Panc1 (cell line): ENCODE measurements at regions not wholly inside any gene's neighbourhood (a gene's known extent, or its start where the extent isn't known, plus 50 kb on each side); places are given as distances from the start of the nearest gene placed in this dataset.

Experiments
- ATAC-seq: fragments of 200-7000 bp; cut with Tn5 transposase; 2 replicates; pipeline ENCODE4 v1.9.1; 2020; ENCODE audit warnings: mild to moderate bottlenecking, moderate library complexity
- BruUV-seq: library from RNA; stranded (reverse); fragments of 400-500 nt; replicated peaks from 2 replicates; lab custom pipeline; 2021; lab: Mats Ljungman, UMichigan
- CTCF ChIA-PET: fragments of 300-600 bp; sonication (Branson Sonifier 250); formaldehyde crosslinking; loops from one replicate; lab custom pipeline; 2022; ENCODE audit warnings: antibody characterized with exemption; lab: Charles Lee
- POLR2A ChIA-PET: fragments of 300-600 bp; sonication (Branson Sonifier 250); formaldehyde crosslinking; loops from one replicate; lab custom pipeline; 2022; ENCODE audit warnings: antibody characterized with exemption; lab: Charles Lee
- DNase-seq: peaks from one replicate; pipeline ENCODE4 v3.0.0-alpha.2; 2010; ENCODE audit warnings: low read depth, low spot score
- H3K27ac ChIP-seq: 2 replicates; pipeline ENCODE4 v1.5.1; 2011; ENCODE audit warnings: mild to moderate bottlenecking, low read length, inconsistent platforms
- H3K27me3 ChIP-seq: fragments of 200-500 bp; sonication (Bioruptor generic); 2 replicates; pipeline ENCODE4 v1.6.0; 2014; ENCODE audit warnings: low read length, inconsistent platforms; ENCODE audit not compliant: control insufficient read depth, insufficient read depth
- H3K36me3 ChIP-seq: fragments of 200-500 bp; sonication (Bioruptor generic); 2 replicates; pipeline ENCODE4 v1.5.1; 2014; ENCODE audit warnings: inconsistent platforms, mild to moderate bottlenecking, low read length, moderate library complexity; ENCODE audit not compliant: control insufficient read depth, insufficient read depth
- H3K4me1 ChIP-seq: 2 replicates; pipeline ENCODE4 v1.5.1; 2011; ENCODE audit warnings: inconsistent platforms, mild to moderate bottlenecking, low read length, moderate library complexity; ENCODE audit not compliant: control insufficient read depth, insufficient read depth
- H3K4me3 ChIP-seq, 2 experiments: 2 replicates each; pipeline ENCODE4 v1.5.1; 2011 to 2012; ENCODE audit warnings: low read depth in 2 of 2, low read length in 2 of 2, mild to moderate bottlenecking in 2 of 2, inconsistent platforms in 1 of 2, moderate library complexity in 1 of 2
- H3K9me3 ChIP-seq: fragments of 200-500 bp; sonication (Bioruptor generic); 2 replicates; pipeline ENCODE4 v1.5.1; 2014; ENCODE audit warnings: low read depth, mild to moderate bottlenecking, inconsistent platforms, low read length, moderate library complexity; ENCODE audit not compliant: control insufficient read depth, insufficient read depth
- POLR2AphosphoS5 ChIP-seq: IDR thresholded peaks from 2 replicates; pipeline ENCODE4 v1.6.1; 2012; ENCODE audit warnings: mild to moderate bottlenecking, low read depth, low read length, moderate library complexity
- REST ChIP-seq, 2 experiments: IDR thresholded peaks; 2 replicates each; pipeline ENCODE4 v1.6.1; 2011 to 2012; ENCODE audit warnings: low read depth in 2 of 2, control low read depth in 1 of 2, low read length in 1 of 2, mild to moderate bottlenecking in 1 of 2, moderate library complexity in 1 of 2; ENCODE audit not compliant: insufficient read depth in 1 of 2
- SIN3A ChIP-seq: IDR thresholded peaks from 2 replicates; pipeline ENCODE4 v1.6.1; 2012; ENCODE audit warnings: low read depth, mild to moderate bottlenecking, low read length, moderate library complexity, borderline replicate concordance; ENCODE audit not compliant: insufficient read depth
- TCF7L2 ChIP-seq: IDR thresholded peaks from 2 replicates; pipeline ENCODE4 v1.6.1; 2011; ENCODE audit warnings: mild to moderate bottlenecking, low read depth, low read length, inconsistent platforms
- in situ Hi-C: cut with HindIII; loops from 2 replicates; pipeline ENCODE4 v1.10.0; 2016; ENCODE audit warnings: low sequenced_read_pairs, low pct_unique_long_range_greater_than_20kb
- intact Hi-C: fragments of 100-400 bp; cut with micrococcal nuclease; formaldehyde crosslinking; loops from one replicate; pipeline ENCODE4 v1.10.0; 2022; ENCODE audit not compliant: unreplicated experiment
- TF ChIP-seq, protein P1 (sequence below): fragments of 450-650 bp; IDR thresholded peaks from 2 replicates; pipeline ENCODE4 v1.5.1; 2017; ENCODE audit warnings: mild to moderate bottlenecking

- DNase-seq: no peak
- peaks cover 6% of the 10 kb centered on the region for H3K27me3 ChIP-seq
- intact Hi-C loops (no loop called here), in situ Hi-C loops (no loop called here)
- ChIA-PET POLR2A (no interaction called here), CTCF (no interaction called here)
- no peak overlapping the region for H3K27ac ChIP-seq
- no TSS peak for BruUV-seq
- no peaks in the 10 kb centered on the region for H3K9me3 ChIP-seq
- no peak for TF ChIP-seq POLR2AphosphoS5
- H3K4me3 ChIP-seq: no peak overlapping the region
- ATAC-seq: no peak
- no peaks in the 10 kb centered on the region for H3K4me1 ChIP-seq
- H3K36me3 ChIP-seq: no peaks in the 10 kb centered on the region
Observed at GRCh38 chr2:224325941-224326340, 76.0 kb downstream of the FAM124B start.

DNA sequence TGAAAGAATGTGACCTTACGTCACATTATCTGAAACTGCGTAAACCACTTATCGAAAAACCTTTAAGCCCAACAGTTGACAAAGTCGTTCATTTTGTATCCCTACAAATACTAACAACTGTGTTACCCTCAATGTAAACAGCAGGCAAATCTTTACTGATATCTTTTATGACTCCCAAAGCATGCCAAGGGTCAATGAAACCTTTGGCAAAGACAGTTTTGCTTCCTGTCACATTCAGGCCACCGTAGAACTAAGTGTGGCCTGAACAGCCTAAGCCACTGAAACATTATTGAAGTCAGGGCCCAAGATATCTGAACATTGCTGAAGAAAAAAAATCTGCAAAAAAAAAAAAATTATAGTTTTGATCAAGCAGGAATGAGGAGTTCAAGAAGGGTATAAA, 77.3 kb downstream of the FAM124B start:
- in situ Hi-C loops: no loop called here
- no peak overlapping the region for H3K4me3 ChIP-seq
- H3K4me1 ChIP-seq: no peaks in the 10 kb centered on the region
- no TSS peak for BruUV-seq
- TF ChIP-seq POLR2AphosphoS5 (no peak), TCF7L2 (no peak), REST (IDR thresholded peaks at IDR 0.05; ENCODE audit: insufficient read depth in 1 of 2, low read depth in 2 of 2, low read length in 1 of 2) (no peak), SIN3A (no peak)
- TF ChIP-seq, protein P1, sequence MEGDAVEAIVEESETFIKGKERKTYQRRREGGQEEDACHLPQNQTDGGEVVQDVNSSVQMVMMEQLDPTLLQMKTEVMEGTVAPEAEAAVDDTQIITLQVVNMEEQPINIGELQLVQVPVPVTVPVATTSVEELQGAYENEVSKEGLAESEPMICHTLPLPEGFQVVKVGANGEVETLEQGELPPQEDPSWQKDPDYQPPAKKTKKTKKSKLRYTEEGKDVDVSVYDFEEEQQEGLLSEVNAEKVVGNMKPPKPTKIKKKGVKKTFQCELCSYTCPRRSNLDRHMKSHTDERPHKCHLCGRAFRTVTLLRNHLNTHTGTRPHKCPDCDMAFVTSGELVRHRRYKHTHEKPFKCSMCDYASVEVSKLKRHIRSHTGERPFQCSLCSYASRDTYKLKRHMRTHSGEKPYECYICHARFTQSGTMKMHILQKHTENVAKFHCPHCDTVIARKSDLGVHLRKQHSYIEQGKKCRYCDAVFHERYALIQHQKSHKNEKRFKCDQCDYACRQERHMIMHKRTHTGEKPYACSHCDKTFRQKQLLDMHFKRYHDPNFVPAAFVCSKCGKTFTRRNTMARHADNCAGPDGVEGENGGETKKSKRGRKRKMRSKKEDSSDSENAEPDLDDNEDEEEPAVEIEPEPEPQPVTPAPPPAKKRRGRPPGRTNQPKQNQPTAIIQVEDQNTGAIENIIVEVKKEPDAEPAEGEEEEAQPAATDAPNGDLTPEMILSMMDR: no peak
- no peaks in the 10 kb centered on the region for H3K36me3 ChIP-seq
- no peak overlapping the region for H3K27ac ChIP-seq
- H3K27me3 ChIP-seq: peaks cover 10% of the 10 kb centered on the region
- DNase-seq: no peak
- intact Hi-C loops: no loop called here
- CTCF ChIA-PET: no interaction called here
- ATAC-seq: no peak
- POLR2A ChIA-PET: no interaction called here
- H3K9me3 ChIP-seq: no peaks in the 10 kb centered on the region

DNA sequence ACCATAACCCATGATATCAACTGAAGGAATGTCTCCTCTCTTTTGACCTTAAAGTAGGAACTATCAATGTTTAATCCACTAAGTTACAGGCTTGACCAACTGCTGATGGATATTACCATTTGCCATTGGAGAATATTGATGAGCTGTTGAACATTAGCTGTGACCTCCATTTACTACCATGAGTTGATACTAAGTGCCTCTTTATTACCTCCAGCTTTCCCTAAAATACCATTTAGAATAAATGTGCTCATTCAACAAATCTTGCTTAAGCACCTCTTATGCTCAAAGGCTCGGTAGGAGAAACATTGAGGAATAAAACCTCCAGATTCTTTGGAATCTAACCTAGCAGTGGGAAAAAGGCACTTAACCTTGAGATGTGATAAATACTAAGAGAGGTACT, 81.2 kb downstream of the FAM124B start:
- Histone ChIP-seq H3K27ac (no peak overlapping the region), H3K36me3 (no peaks in the 10 kb centered on the region), H3K9me3 (no peaks in the 10 kb centered on the region), H3K4me1 (no peaks in the 10 kb centered on the region), H3K4me3 (no peak overlapping the region), H3K27me3 (peaks cover 10% of the 10 kb centered on the region)
- intact Hi-C loops (no loop called here), in situ Hi-C loops (no loop called here)
- ChIA-PET CTCF (no interaction called here), POLR2A (no interaction called here)
- DNase-seq (no peak), ATAC-seq (no peak)
- no TSS peak for BruUV-seq
- no peak for TF ChIP-seq POLR2AphosphoS5
- TF ChIP-seq, protein P1: no peak
- TF ChIP-seq TCF7L2: no peak
- TF ChIP-seq REST (IDR thresholded peaks at IDR 0.05; ENCODE audit: insufficient read depth in 1 of 2, low read depth in 2 of 2, low read length in 1 of 2): no peak
- TF ChIP-seq SIN3A: no peak
